HG03060 (cell line): ENCODE measurements at regions not wholly inside any gene's neighbourhood (a gene's known extent, or its start where the extent isn't known, plus 50 kb on each side); places are given as distances from the start of the nearest gene placed in this dataset.
A peak's percentile ranks its signal among the peaks of the same experiment; 100 is the strongest.

Experiments used
- ATAC-seq: cut with Tn5 transposase; IDR thresholded peaks from one replicate; pipeline ENCODE4 v1.9.1; 2021; ENCODE audit warnings: low read depth, moderate number of reproducible peaks; ENCODE audit not compliant: unreplicated experiment

- ATAC-seq = no peak
Measured at GRCh38 chr18:56148373-56148772, 490.0 kb downstream of the TXNL1 start.

GRCh38 chr18:56146565-56146964 is 491.8 kb downstream of the TXNL1 start:
- ATAC-seq = no peak

GRCh38 chr18:56142001-56142400 is 496.4 kb downstream of the TXNL1 start:
- no peak for ATAC-seq

GRCh38 chr18:56139792-56140254 is 498.6 kb downstream of the TXNL1 start:
- no peak for ATAC-seq

GRCh38 chr18:56139372-56139771 is 499.0 kb downstream of the TXNL1 start:
- no peak for ATAC-seq

- no peak for ATAC-seq
Measured at GRCh38 chr18:56136105-56136504, 502.3 kb downstream of the TXNL1 start.

GRCh38 chr18:56130481-56130880 is 507.9 kb downstream of the TXNL1 start:
- no peak for ATAC-seq

- ATAC-seq = no peak
Measured at GRCh38 chr18:56128153-56128791, 510.1 kb downstream of the TXNL1 start.

GRCh38 chr18:56127322-56128099 is 510.9 kb downstream of the TXNL1 start:
- ATAC-seq = no peak

- ATAC-seq = no peak
Measured at GRCh38 chr18:56124186-56124585, 514.2 kb downstream of the TXNL1 start.

- ATAC-seq = no peak
Measured at GRCh38 chr18:56121669-56122068, 516.7 kb downstream of the TXNL1 start.

- no peak for ATAC-seq
Measured at GRCh38 chr18:56120782-56121181, 517.6 kb downstream of the TXNL1 start.

GRCh38 chr18:56119681-56120080 is 518.7 kb downstream of the TXNL1 start:
- ATAC-seq = no peak

- no peak for ATAC-seq
Measured at GRCh38 chr18:56118422-56118821, 520.0 kb downstream of the TXNL1 start.

GRCh38 chr18:56115071-56116015 is 523.0 kb downstream of the TXNL1 start:
- no peak for ATAC-seq

- ATAC-seq = no peak
Measured at GRCh38 chr18:56112984-56113383, 525.0 kb upstream of the TCF4 start.

- peak; percentile 99 for ATAC-seq
Measured at GRCh38 chr18:56112013-56112749, 524.2 kb upstream of the TCF4 start.

- ATAC-seq = no peak
Measured at GRCh38 chr18:56109757-56110156, 521.8 kb upstream of the TCF4 start.

GRCh38 chr18:56108478-56109367 is 520.7 kb upstream of the TCF4 start:
- ATAC-seq = no peak
